Peyer's patch (tissue), 4 donors: ENCODE measurements at regions not wholly inside any gene's neighbourhood (a gene's known extent, or its start where the extent isn't known, plus 50 kb on each side); places are given as distances from the start of the nearest gene placed in this dataset.
"Not testable (repeated sequence)": the region's sequence is repeated elsewhere in the genome, so short reads cannot be mapped to it uniquely, and the experiment has no call there.

Experiments
- POLR2A ChIP-seq, 2 donors: fragments of 450-650 bp; IDR thresholded peaks; one replicate each; pipeline ENCODE4 v1.5.1; 2017; ENCODE audit warnings: antibody characterized with exemption in 2 of 2, mild to moderate bottlenecking in 2 of 2, moderate library complexity in 2 of 2
- TF ChIP-seq, protein P1 (sequence below), 6 experiments: fragments of 450-650 bp in 4 of 6; fragments of 200-600 bp in 2 of 6; sonication (generic) in 1 of 6; IDR thresholded peaks; one replicate each; pipeline ENCODE4 v1.5.1; 2017 to 2019; ENCODE audit warnings: antibody characterized with exemption in 6 of 6, mild to moderate bottlenecking in 3 of 6, moderate library complexity in 1 of 6

DNA sequence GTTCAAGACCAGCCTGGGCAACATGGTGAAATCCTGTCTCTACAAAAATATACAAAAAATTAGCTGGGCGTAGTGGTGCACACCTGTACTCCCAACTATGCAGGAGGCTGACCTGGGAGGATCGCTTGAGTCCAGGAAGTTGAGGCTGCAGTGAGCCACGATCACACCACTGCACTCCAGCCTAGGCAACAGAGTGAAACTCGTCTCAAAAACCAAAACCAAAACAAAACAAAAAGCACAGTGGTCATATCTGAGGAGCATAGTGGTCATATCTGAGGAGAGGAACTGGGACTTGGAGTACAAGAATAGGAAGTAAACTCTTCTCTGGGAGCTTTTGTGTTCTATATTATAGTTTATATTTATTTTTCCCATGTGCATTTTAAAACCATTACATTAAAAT lies 275.3 kb upstream of the NOTCH2NLA start:
- TF ChIP-seq, protein P1, sequence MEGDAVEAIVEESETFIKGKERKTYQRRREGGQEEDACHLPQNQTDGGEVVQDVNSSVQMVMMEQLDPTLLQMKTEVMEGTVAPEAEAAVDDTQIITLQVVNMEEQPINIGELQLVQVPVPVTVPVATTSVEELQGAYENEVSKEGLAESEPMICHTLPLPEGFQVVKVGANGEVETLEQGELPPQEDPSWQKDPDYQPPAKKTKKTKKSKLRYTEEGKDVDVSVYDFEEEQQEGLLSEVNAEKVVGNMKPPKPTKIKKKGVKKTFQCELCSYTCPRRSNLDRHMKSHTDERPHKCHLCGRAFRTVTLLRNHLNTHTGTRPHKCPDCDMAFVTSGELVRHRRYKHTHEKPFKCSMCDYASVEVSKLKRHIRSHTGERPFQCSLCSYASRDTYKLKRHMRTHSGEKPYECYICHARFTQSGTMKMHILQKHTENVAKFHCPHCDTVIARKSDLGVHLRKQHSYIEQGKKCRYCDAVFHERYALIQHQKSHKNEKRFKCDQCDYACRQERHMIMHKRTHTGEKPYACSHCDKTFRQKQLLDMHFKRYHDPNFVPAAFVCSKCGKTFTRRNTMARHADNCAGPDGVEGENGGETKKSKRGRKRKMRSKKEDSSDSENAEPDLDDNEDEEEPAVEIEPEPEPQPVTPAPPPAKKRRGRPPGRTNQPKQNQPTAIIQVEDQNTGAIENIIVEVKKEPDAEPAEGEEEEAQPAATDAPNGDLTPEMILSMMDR (IDR thresholded peaks at IDR 0.05), result not testable (repeated sequence)
- TF ChIP-seq POLR2A (IDR thresholded peaks at IDR 0.05), result not testable (repeated sequence)
